IMR-90 (cell line): ENCODE measurements at regions not wholly inside any gene's neighbourhood (a gene's known extent, or its start where the extent isn't known, plus 50 kb on each side); places are given as distances from the start of the nearest gene placed in this dataset.

ENCODE experiments used
- ATAC-seq: fragments of 200-7000 bp; cut with Tn5 transposase; 2 replicates; pipeline ENCODE4 v1.9.1; 2020; ENCODE audit warnings: low read depth, mild to moderate bottlenecking, moderate library complexity
- BruUV-seq: library from RNA; stranded (reverse); fragments of 400-500 nt; replicated peaks from 2 replicates; lab custom pipeline; 2021; lab: Mats Ljungman, UMichigan
- CTCF ChIA-PET: fragments of 300-600 bp; formaldehyde crosslinking; extraction: SDS; loops from one replicate; lab custom pipeline; 2021; ENCODE audit warnings: antibody characterized with exemption; lab: Yijun Ruan, JAX
- POLR2A ChIA-PET: fragments of 300-600 bp; sonication (Branson Sonifier 250); formaldehyde crosslinking; loops from one replicate; lab custom pipeline; 2022; ENCODE audit warnings: antibody characterized with exemption; ENCODE audit not compliant: unreplicated experiment; lab: Charles Lee
- DNase-seq: peaks from one replicate; pipeline ENCODE4 v3.0.0; 2013
- H2AFZ ChIP-seq: replicated peaks from 2 replicates; pipeline ENCODE3; 2013; ENCODE audit warnings: low read length, mild to moderate bottlenecking; ENCODE audit not compliant: poor library complexity
- H2AK5ac ChIP-seq: 2 replicates; pipeline ENCODE4 v1.6.1; 2013; ENCODE audit warnings: low read depth, low read length, inconsistent platforms
- H2AK9ac ChIP-seq: replicated peaks from 2 replicates; pipeline ENCODE3; 2013; ENCODE audit warnings: mild to moderate bottlenecking, low read depth, low read length, moderate library complexity; ENCODE audit not compliant: poor library complexity
- H2BK120ac ChIP-seq: 2 replicates; pipeline ENCODE4 v1.6.1; 2013; ENCODE audit warnings: low read depth, low read length, inconsistent platforms
- H2BK15ac ChIP-seq: 3 replicates; pipeline ENCODE4 v1.6.1; 2013; ENCODE audit warnings: low read depth, low read length, inconsistent platforms
- H2BK20ac ChIP-seq: 2 replicates; pipeline ENCODE4 v1.6.1; 2013; ENCODE audit warnings: low read depth, mild to moderate bottlenecking, inconsistent platforms, low read length, moderate library complexity
- H2BK5ac ChIP-seq: 2 replicates; pipeline ENCODE4 v1.6.1; 2013; ENCODE audit warnings: mild to moderate bottlenecking, low read depth, low read length, inconsistent platforms; ENCODE audit not compliant: poor library complexity, severe bottlenecking
- H3K14ac ChIP-seq: replicated peaks from 2 replicates; pipeline ENCODE4 v1.6.1; 2013; ENCODE audit warnings: low read depth, low read length, inconsistent platforms
- H3K18ac ChIP-seq: 2 replicates; pipeline ENCODE4 v1.6.1; 2013; ENCODE audit warnings: low read depth, low read length, control low read depth
- H3K23ac ChIP-seq: 2 replicates; pipeline ENCODE4 v1.6.1; 2013; ENCODE audit warnings: low read depth, low read length, inconsistent platforms
- H3K27ac ChIP-seq: 2 replicates; pipeline ENCODE4 v1.5.1; 2013; ENCODE audit warnings: mild to moderate bottlenecking, control low read depth, low read length; ENCODE audit not compliant: insufficient read depth
- H3K27me3 ChIP-seq: 2 replicates; pipeline ENCODE4 v1.6.1; 2013; ENCODE audit warnings: low read length; ENCODE audit not compliant: control insufficient read depth, insufficient read depth
- H3K36me3 ChIP-seq: 2 replicates; pipeline ENCODE4 v1.6.1; 2013; ENCODE audit warnings: low read length, mixed read lengths; ENCODE audit not compliant: control insufficient read depth, insufficient read depth
- H3K4ac ChIP-seq: 2 replicates; pipeline ENCODE4 v1.6.1; 2013; ENCODE audit warnings: low read depth, low read length, inconsistent platforms
- H3K4me1 ChIP-seq: 2 replicates; pipeline ENCODE4 v1.6.1; 2013; ENCODE audit warnings: low read length, mixed read lengths; ENCODE audit not compliant: control insufficient read depth, insufficient read depth
- H3K4me2 ChIP-seq: 2 replicates; pipeline ENCODE4 v1.6.1; 2013; ENCODE audit warnings: low read depth, mild to moderate bottlenecking, control low read depth, low read length, moderate library complexity
- H3K4me3 ChIP-seq: 2 replicates; pipeline ENCODE4 v1.5.1; 2013; ENCODE audit warnings: low read depth, mild to moderate bottlenecking, control low read depth, low read length, moderate library complexity; ENCODE audit not compliant: insufficient read depth
- H3K56ac ChIP-seq: 2 replicates; pipeline ENCODE4 v1.6.1; 2013; ENCODE audit warnings: low read length, inconsistent platforms; ENCODE audit not compliant: insufficient read depth; ENCODE audit errors: extremely low read depth
- H3K79me1 ChIP-seq, 2 experiments: 2 replicates each; pipeline ENCODE4 v1.6.1; 2013; ENCODE audit warnings: low read length in 2 of 2, inconsistent platforms in 1 of 2, low read depth in 1 of 2
- H3K9ac ChIP-seq: 2 replicates; pipeline ENCODE4 v1.6.1; 2013; ENCODE audit warnings: low read depth, low read length, control low read depth
- H3K9me1 ChIP-seq: 2 replicates; pipeline ENCODE4 v1.6.1; 2013; ENCODE audit warnings: low read length, inconsistent platforms; ENCODE audit not compliant: insufficient read depth
- H3K9me3 ChIP-seq: 2 replicates; pipeline ENCODE4 v1.6.1; 2013; ENCODE audit warnings: low read length; ENCODE audit not compliant: control insufficient read depth, insufficient read depth
- H4K20me1 ChIP-seq: 2 replicates; pipeline ENCODE4 v1.6.1; 2013; ENCODE audit warnings: low read length, inconsistent platforms; ENCODE audit not compliant: insufficient read depth
- H4K5ac ChIP-seq: 2 replicates; pipeline ENCODE4 v1.6.1; 2013; ENCODE audit warnings: mild to moderate bottlenecking, low read depth, low read length, control low read depth
- H4K8ac ChIP-seq, 2 experiments: 2 replicates each; pipeline ENCODE4 v1.6.1; 2013; ENCODE audit warnings: low read depth in 2 of 2, low read length in 2 of 2, control low read depth in 1 of 2, inconsistent platforms in 1 of 2
- H4K91ac ChIP-seq: 2 replicates; pipeline ENCODE4 v1.6.1; 2013; ENCODE audit warnings: low read depth, low read length, inconsistent platforms; ENCODE audit not compliant: insufficient read depth
- BHLHE40 ChIP-seq: fragments of 150-350 bp; IDR thresholded peaks from 2 replicates; pipeline ENCODE4 v1.6.1; 2016; ENCODE audit warnings: mild to moderate bottlenecking, low read depth, low read length
- CEBPB ChIP-seq: IDR thresholded peaks from 2 replicates; pipeline ENCODE4 v1.6.1; 2012; ENCODE audit warnings: low read depth, low read length, improper control_type of control experiment
- CHD1 ChIP-seq: IDR thresholded peaks from 2 replicates; pipeline ENCODE4 v1.6.1; 2012; ENCODE audit warnings: low read depth, low read length, improper control_type of control experiment
- CTCF ChIP-seq: conservative IDR thresholded peaks from 2 replicates; pipeline ENCODE4 v1.5.1; 2012; ENCODE audit warnings: mild to moderate bottlenecking, low read depth, low read length, improper control_type of control experiment
- ELK1 ChIP-seq: fragments of 150-350 bp; IDR thresholded peaks from 2 replicates; pipeline ENCODE4 v1.6.1; 2016; ENCODE audit warnings: low read depth, mild to moderate bottlenecking, low read length, moderate library complexity, borderline replicate concordance
- FOS ChIP-seq: fragments of 150-350 bp; IDR thresholded peaks from 2 replicates; pipeline ENCODE4 v1.6.1; 2016; ENCODE audit warnings: low read depth, low read length
- MAFK ChIP-seq: IDR thresholded peaks from 2 replicates; pipeline ENCODE4 v1.6.1; 2012; ENCODE audit warnings: low read depth, low read length, improper control_type of control experiment
- MAZ ChIP-seq: IDR thresholded peaks from 2 replicates; pipeline ENCODE4 v1.6.1; 2012; ENCODE audit warnings: low read depth, mild to moderate bottlenecking, low read length, improper control_type of control experiment, moderate library complexity, borderline replicate concordance
- MXI1 ChIP-seq: IDR thresholded peaks from 2 replicates; pipeline ENCODE4 v1.6.1; 2012; ENCODE audit warnings: low read depth, mild to moderate bottlenecking, low read length, moderate library complexity, borderline replicate concordance
- POLR2A ChIP-seq: IDR thresholded peaks from 2 replicates; pipeline ENCODE4 v1.6.1; 2012; ENCODE audit warnings: mild to moderate bottlenecking, low read depth, low read length
- RAD21 ChIP-seq: IDR thresholded peaks from 2 replicates; pipeline ENCODE4 v1.6.1; 2012; ENCODE audit warnings: low read length, improper control_type of control experiment
- RCOR1 ChIP-seq: IDR thresholded peaks from 2 replicates; pipeline ENCODE4 v1.6.1; 2012; ENCODE audit warnings: mild to moderate bottlenecking, low read length, improper control_type of control experiment; ENCODE audit not compliant: insufficient replicate concordance
- RFX5 ChIP-seq: IDR thresholded peaks from 2 replicates; pipeline ENCODE4 v1.8.0; 2012; ENCODE audit warnings: low read depth, mild to moderate bottlenecking, low read length, moderate library complexity
- SMC3 ChIP-seq: fragments of 150-350 bp; IDR thresholded peaks from 2 replicates; pipeline ENCODE4 v1.6.1; 2016; ENCODE audit warnings: low read depth, mild to moderate bottlenecking, antibody characterized with exemption, low read length, moderate library complexity
- USF2 ChIP-seq: fragments of 150-350 bp; IDR thresholded peaks from 2 replicates; pipeline ENCODE4 v1.6.1; 2017; ENCODE audit warnings: mild to moderate bottlenecking, antibody characterized with exemption, low read length, low read depth
- WGBS, 2 experiments: methylation state at CpG; one replicate each; pipeline versions ENCODE4 v1.1.5 to v1.1.7; 2013; ENCODE audit warnings: missing lambda C conversion rate in 2 of 2; ENCODE audit not compliant: insufficient read length in 1 of 2; ENCODE audit errors: extremely low coverage in 2 of 2; 5-methylcytosine and 5-hydroxymethylcytosine counted together
- dilution Hi-C: fragments of 300-500 bp; cut with HindIII; formaldehyde crosslinking; loops from one replicate; pipeline ENCODE4 v1.14.3; 2018; ENCODE audit warnings: low sequenced_read_pairs; ENCODE audit not compliant: unreplicated experiment
- in situ Hi-C: fragments of 300-500 bp; cut with MboI; formaldehyde crosslinking; loops from 3 replicates; pipeline ENCODE4 v1.14.3; 2019; ENCODE audit warnings: low sequenced_read_pairs, inconsistent platforms, mixed read lengths
- intact Hi-C: fragments of 100-400 bp; cut with micrococcal nuclease; formaldehyde crosslinking; loops from 2 replicates; pipeline ENCODE4 v1.10.0; 2022

GRCh38 chr15:77898811-77899730 lies 178.4 kb downstream of the TBC1D2B start:
- ChIA-PET CTCF (no interaction called here), POLR2A (no interaction called here)
- DNase-seq (no peak), ATAC-seq (no peak)
- Histone ChIP-seq H3K27ac (no peak overlapping the region), H2BK15ac (no peak overlapping the region), H2AK5ac (no peak overlapping the region), H4K5ac (no peak overlapping the region), H2BK20ac (no peak overlapping the region), H2AK9ac (no peak overlapping the region), H3K4me2 (no peak overlapping the region), H3K79me1 (no peaks in the 10 kb centered on the region), H3K9ac (no peak overlapping the region), H4K20me1 (no peaks in the 10 kb centered on the region), H3K56ac (no peak overlapping the region), H3K4ac (no peak overlapping the region), H3K4me1 (no peaks in the 10 kb centered on the region), H3K18ac (no peak overlapping the region), H4K8ac (no peak overlapping the region), H3K23ac (no peak overlapping the region), H4K91ac (no peak overlapping the region), H3K9me3 (no peaks in the 10 kb centered on the region), H3K4me3 (no peak overlapping the region), H3K14ac (no peak overlapping the region), H2BK5ac (no peak overlapping the region), H3K36me3 (no peaks in the 10 kb centered on the region), H2AFZ (no peak overlapping the region), H3K27me3 (peaks cover 5% of the 10 kb centered on the region), H2BK120ac (no peak overlapping the region), H3K9me1 (no peaks in the 10 kb centered on the region)
- 84% methylated on average over 21 of the region's 34 CpGs; no CpG with 5 or more reads in 1 of the 2 experiments for WGBS, 2 experiments
- dilution Hi-C loops: no loop called here
- TF ChIP-seq POLR2A (no peak), SMC3 (no peak), CTCF (no peak), MAZ (no peak), CEBPB (no peak), MAFK (no peak), CHD1 (no peak), MXI1 (no peak), BHLHE40 (no peak), RCOR1 (no peak), RAD21 (no peak), FOS (no peak), ELK1 (no peak), RFX5 (no peak), USF2 (no peak)
- intact Hi-C loops: no loop called here
- in situ Hi-C loops: no loop called here
- no TSS peak for BruUV-seq
